H1 (cell line): ENCODE measurements at regions not wholly inside any gene's neighbourhood (a gene's known extent, or its start where the extent isn't known, plus 50 kb on each side); places are given as distances from the start of the nearest gene placed in this dataset.

Source experiments
- CBX5 ChIP-seq: fragments of 300-800, 300-1000 bp; sonication (generic); IDR thresholded peaks from 2 replicates; pipeline ENCODE4 v1.7.1; 2016; ENCODE audit warnings: antibody characterized with exemption, low read length, low read depth
- CBX8 ChIP-seq: fragments of 300-800, 300-1000 bp; sonication (generic); IDR thresholded peaks from 2 replicates; pipeline ENCODE4 v1.7.1; 2016; ENCODE audit warnings: low read depth, low read length, borderline replicate concordance
- CEBPB ChIP-seq: IDR thresholded peaks from 2 replicates; pipeline ENCODE4 v1.6.1; 2012; ENCODE audit warnings: low read depth, low read length
- CHD7 ChIP-seq: fragments of 300-600 bp; sonication (generic); IDR thresholded peaks from 2 replicates; pipeline ENCODE4 v1.7.1; 2012; ENCODE audit warnings: low read length, moderate library complexity, mild to moderate bottlenecking, inconsistent platforms; ENCODE audit not compliant: insufficient replicate concordance
- MAX ChIP-seq: IDR thresholded peaks from 2 replicates; pipeline ENCODE4 v1.6.1; 2012; ENCODE audit warnings: inconsistent platforms
- POLR2AphosphoS5 ChIP-seq: IDR thresholded peaks from 2 replicates; pipeline ENCODE4 v1.6.1; 2011; ENCODE audit warnings: low read depth, low read length
- POU5F1 ChIP-seq: IDR thresholded peaks from 2 replicates; pipeline ENCODE4 v1.6.1; 2011; ENCODE audit warnings: low read depth, mild to moderate bottlenecking, low read length, moderate library complexity
- RBBP5 ChIP-seq: IDR thresholded peaks from 2 replicates; pipeline ENCODE4 v1.7.1; 2012; ENCODE audit warnings: low read depth, mild to moderate bottlenecking, inconsistent platforms, low read length, moderate library complexity, borderline replicate concordance
- SIX5 ChIP-seq: IDR thresholded peaks from 2 replicates; pipeline ENCODE4 v1.6.1; 2011; ENCODE audit warnings: mild to moderate bottlenecking, low read depth, low read length

GRCh38 chr4:158018221-158018830 is 154.5 kb downstream of the GASK1B start (continued):
- TF ChIP-seq CHD7 (no peak), MAX (no peak), CEBPB (no peak), POLR2AphosphoS5 (no peak), RBBP5 (no peak), CBX5 (no peak), POU5F1 (no peak), SIX5 (no peak), CBX8 (no peak)
